SK-N-SH treated with all-trans-retinoic acid at 6 μM for 48 hours (cell line): ENCODE measurements at regions not wholly inside any gene's neighbourhood (a gene's known extent, or its start where the extent isn't known, plus 50 kb on each side); places are given as distances from the start of the nearest gene placed in this dataset.

Experiments
- ARNTL ChIP-seq: fragments of 450-650 bp; formaldehyde crosslinking; IDR thresholded peaks from 2 replicates; pipeline ENCODE4 v1.5.0; 2020; ENCODE audit warnings: low read depth, mild to moderate bottlenecking, moderate library complexity, borderline replicate concordance
- CREB5 ChIP-seq: fragments of 250-450 bp; sonication (Bioruptor Pico); IDR thresholded peaks from 2 replicates; pipeline ENCODE4 v1.5.1; 2020; ENCODE audit warnings: low read depth, mild to moderate bottlenecking, moderate library complexity
- RARB ChIP-seq: fragments of 250-450 bp; sonication (Bioruptor Pico); IDR thresholded peaks from 2 replicates; pipeline ENCODE4 v1.8.0; 2021; ENCODE audit warnings: mild to moderate bottlenecking, moderate library complexity
- ZFP3 ChIP-seq: fragments of 250-450 bp; sonication (Bioruptor Pico); IDR thresholded peaks from 2 replicates; pipeline ENCODE4 v1.5.0; 2020; ENCODE audit warnings: mild to moderate bottlenecking, moderate library complexity
- TF ChIP-seq, protein P1 (sequence below): fragments of 250-450 bp; sonication (Bioruptor Pico); IDR thresholded peaks from 2 replicates; pipeline ENCODE4 v1.8.0; 2020; ENCODE audit warnings: mild to moderate bottlenecking, moderate library complexity, borderline replicate concordance

DNA sequence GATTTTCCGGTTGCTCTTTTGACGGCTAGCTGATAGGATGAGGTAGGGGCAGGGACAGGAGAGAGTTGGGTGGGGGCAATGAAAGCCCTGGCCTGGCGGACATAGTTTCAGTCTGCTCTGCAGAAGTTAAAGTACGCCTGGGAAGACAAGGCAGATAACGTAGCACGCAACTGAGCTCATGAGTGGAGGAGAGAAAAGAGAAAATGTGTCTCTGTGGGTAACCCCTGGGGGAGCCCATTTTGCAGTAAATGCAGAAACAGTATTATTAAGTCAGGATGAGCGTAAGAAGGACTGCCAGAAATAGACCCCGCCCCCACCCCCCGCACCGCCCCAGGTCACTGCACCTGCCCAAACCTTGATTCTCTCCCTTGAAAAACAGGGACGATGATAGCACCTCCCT lies 51.7 kb upstream of the TARBP1 start:
- TF ChIP-seq ZFP3 (CRISPR knock-in tag) (no peak), CREB5 (CRISPR knock-in tag) (no peak), RARB (CRISPR knock-in tag) (no peak), ARNTL (no peak)
- TF ChIP-seq, protein P1, sequence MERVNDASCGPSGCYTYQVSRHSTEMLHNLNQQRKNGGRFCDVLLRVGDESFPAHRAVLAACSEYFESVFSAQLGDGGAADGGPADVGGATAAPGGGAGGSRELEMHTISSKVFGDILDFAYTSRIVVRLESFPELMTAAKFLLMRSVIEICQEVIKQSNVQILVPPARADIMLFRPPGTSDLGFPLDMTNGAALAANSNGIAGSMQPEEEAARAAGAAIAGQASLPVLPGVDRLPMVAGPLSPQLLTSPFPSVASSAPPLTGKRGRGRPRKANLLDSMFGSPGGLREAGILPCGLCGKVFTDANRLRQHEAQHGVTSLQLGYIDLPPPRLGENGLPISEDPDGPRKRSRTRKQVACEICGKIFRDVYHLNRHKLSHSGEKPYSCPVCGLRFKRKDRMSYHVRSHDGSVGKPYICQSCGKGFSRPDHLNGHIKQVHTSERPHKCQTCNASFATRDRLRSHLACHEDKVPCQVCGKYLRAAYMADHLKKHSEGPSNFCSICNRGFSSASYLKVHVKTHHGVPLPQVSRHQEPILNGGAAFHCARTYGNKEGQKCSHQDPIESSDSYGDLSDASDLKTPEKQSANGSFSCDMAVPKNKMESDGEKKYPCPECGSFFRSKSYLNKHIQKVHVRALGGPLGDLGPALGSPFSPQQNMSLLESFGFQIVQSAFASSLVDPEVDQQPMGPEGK (CRISPR knock-in tag), result no peak
